Occipital lobe (tissue), 1 donor: ENCODE measurements at regions not wholly inside any gene's neighbourhood (a gene's known extent, or its start where the extent isn't known, plus 50 kb on each side); places are given as distances from the start of the nearest gene placed in this dataset.
"Not testable (repeated sequence)": the region's sequence is repeated elsewhere in the genome, so short reads cannot be mapped to it uniquely, and the experiment has no call there.

ENCODE experiments used
- DNase-seq: peaks from one replicate; lab custom pipeline; 2025; lab: John Stamatoyannopoulos, UW

- DNase-seq, result no peak
Observed at GRCh38 chr4:31261632-31262031, 541.5 kb downstream of the PCDH7 start.

GRCh38 chr4:31266094-31266493 is 545.9 kb downstream of the PCDH7 start:
- DNase-seq, result not testable (repeated sequence)

GRCh38 chr4:31272331-31273061 is 552.3 kb downstream of the PCDH7 start:
- DNase-seq, result no peak

GRCh38 chr4:31275906-31276305 is 555.7 kb downstream of the PCDH7 start:
- no peak for DNase-seq

- DNase-seq, result no peak
Observed at GRCh38 chr4:31283679-31284078, 563.5 kb downstream of the PCDH7 start.

GRCh38 chr4:31290836-31291235 is 570.7 kb downstream of the PCDH7 start:
- DNase-seq, result no peak

GRCh38 chr4:31291238-31291637 is 571.1 kb downstream of the PCDH7 start:
- no peak for DNase-seq

GRCh38 chr4:31294655-31295480 is 574.7 kb downstream of the PCDH7 start:
- no peak for DNase-seq

GRCh38 chr4:31298737-31299136 is 578.6 kb downstream of the PCDH7 start:
- DNase-seq, result no peak

GRCh38 chr4:31307029-31307428 is 586.9 kb downstream of the PCDH7 start:
- DNase-seq, result no peak

- no peak for DNase-seq
Observed at GRCh38 chr4:31324814-31325213, 604.6 kb downstream of the PCDH7 start.

- DNase-seq, result no peak
Observed at GRCh38 chr4:31325300-31325699, 605.1 kb downstream of the PCDH7 start.

GRCh38 chr4:31327031-31327430 is 606.9 kb downstream of the PCDH7 start:
- DNase-seq, result no peak

- peak; percentile 8 for DNase-seq
Observed at GRCh38 chr4:31328932-31329331, 608.8 kb downstream of the PCDH7 start.

GRCh38 chr4:31334086-31334910 is 614.1 kb downstream of the PCDH7 start:
- DNase-seq, result no peak

- no peak for DNase-seq
Observed at GRCh38 chr4:31338000-31338399, 617.8 kb downstream of the PCDH7 start.

GRCh38 chr4:31341601-31342359 is 621.6 kb downstream of the PCDH7 start:
- DNase-seq, result no peak

- no peak for DNase-seq
Observed at GRCh38 chr4:31343061-31343460, 622.9 kb downstream of the PCDH7 start.

- no peak for DNase-seq
Observed at GRCh38 chr4:31349907-31350306, 629.7 kb downstream of the PCDH7 start.

- DNase-seq, result no peak
Observed at GRCh38 chr4:31351695-31352094, 631.5 kb downstream of the PCDH7 start.

- DNase-seq, result no peak
Observed at GRCh38 chr4:31356839-31357238, 636.7 kb downstream of the PCDH7 start.
